Stimulated activated naive CD4-positive, alpha-beta T cell (primary cell): ENCODE measurements at regions not wholly inside any gene's neighbourhood (a gene's known extent, or its start where the extent isn't known, plus 50 kb on each side); places are given as distances from the start of the nearest gene placed in this dataset.
"Not testable (repeated sequence)": the region's sequence is repeated elsewhere in the genome, so short reads cannot be mapped to it uniquely, and the experiment has no call there.

Experiments
- DNase-seq, 6 experiments: peaks; one replicate each; lab custom pipeline; 2025; lab: John Stamatoyannopoulos, UW

- DNase-seq = no peak
Measured at GRCh38 chr6:4253604-4254231, 118.3 kb upstream of the ECI2 start.

GRCh38 chr6:4252445-4252844 is 117.1 kb upstream of the ECI2 start:
- not testable (repeated sequence) for DNase-seq

GRCh38 chr6:4250645-4251044 is 115.3 kb upstream of the ECI2 start:
- DNase-seq = no peak

- not testable (repeated sequence) for DNase-seq
Measured at GRCh38 chr6:4243832-4244231, 108.5 kb upstream of the ECI2 start.

GRCh38 chr6:4243237-4243636 is 107.9 kb upstream of the ECI2 start:
- DNase-seq = no peak

- no peak for DNase-seq
Measured at GRCh38 chr6:4242601-4243000, 107.2 kb upstream of the ECI2 start.

GRCh38 chr6:4240148-4240547 is 104.8 kb upstream of the ECI2 start:
- DNase-seq = no peak

- DNase-seq = no peak
Measured at GRCh38 chr6:4225161-4225872, 89.9 kb upstream of the ECI2 start.

GRCh38 chr6:4224067-4224978 is 88.9 kb upstream of the ECI2 start:
- no peak for DNase-seq

GRCh38 chr6:4220558-4220957 is 85.2 kb upstream of the ECI2 start:
- DNase-seq = no peak

- DNase-seq = not testable (repeated sequence)
Measured at GRCh38 chr6:4218619-4219317, 83.4 kb upstream of the ECI2 start.

- no peak for DNase-seq
Measured at GRCh38 chr6:4212588-4212987, 77.2 kb upstream of the ECI2 start.

GRCh38 chr6:4210629-4211419 is 75.4 kb upstream of the ECI2 start:
- peak; percentile 6 to 43 (median 24) for DNase-seq

- no peak for DNase-seq
Measured at GRCh38 chr6:4209196-4209595, 73.8 kb upstream of the ECI2 start.

GRCh38 chr6:4208158-4208557 is 72.8 kb upstream of the ECI2 start:
- DNase-seq = no peak

- not testable (repeated sequence) for DNase-seq
Measured at GRCh38 chr6:4203642-4204417, 68.5 kb upstream of the ECI2 start.

GRCh38 chr6:4192627-4193026 is 57.3 kb upstream of the ECI2 start:
- DNase-seq = no peak

GRCh38 chr6:4192173-4192572 is 56.8 kb upstream of the ECI2 start:
- DNase-seq = no peak

GRCh38 chr6:4191271-4191721 is 55.9 kb upstream of the ECI2 start:
- DNase-seq = no peak

GRCh38 chr6:4189249-4189648 is 53.9 kb upstream of the ECI2 start:
- DNase-seq = no peak
